ENCODE measurements at regions not wholly inside any gene's neighbourhood (a gene's known extent, or its start where the extent isn't known, plus 50 kb on each side); places are given as distances from the start of the nearest gene placed in this dataset.

DNA sequence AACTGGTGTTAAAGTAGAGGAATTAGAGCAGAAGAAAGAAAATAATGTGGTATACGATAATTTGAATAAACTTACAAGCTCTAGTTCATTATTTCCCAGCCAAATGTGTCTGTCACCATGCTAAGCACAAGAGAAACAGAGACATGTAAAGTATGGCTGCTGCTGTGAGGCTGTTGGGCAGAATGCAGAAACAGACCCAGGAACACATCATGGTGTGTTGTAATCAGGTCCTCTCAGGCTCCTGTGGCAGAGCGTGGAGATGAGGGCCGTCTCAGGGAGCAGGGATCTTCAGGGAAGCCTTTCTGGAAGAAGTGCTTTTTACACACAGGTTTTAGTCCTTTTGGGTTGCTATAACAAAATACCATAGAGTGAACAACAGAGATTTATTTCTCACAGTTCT lies 710.7 kb upstream of the SGCG start:
- H3K4me3 ChIP-seq = no peak overlapping the region
- H3K36me3 ChIP-seq = no peaks in the 10 kb centered on the region
- no peaks in the 10 kb centered on the region for H3K27me3 ChIP-seq
- no peaks in the 10 kb centered on the region for H3K9me3 ChIP-seq
- no peak overlapping the region for H3K27ac ChIP-seq
- H3K4me1 ChIP-seq = no peaks in the 10 kb centered on the region
- no peak for DNase-seq
- TF ChIP-seq, protein P1, sequence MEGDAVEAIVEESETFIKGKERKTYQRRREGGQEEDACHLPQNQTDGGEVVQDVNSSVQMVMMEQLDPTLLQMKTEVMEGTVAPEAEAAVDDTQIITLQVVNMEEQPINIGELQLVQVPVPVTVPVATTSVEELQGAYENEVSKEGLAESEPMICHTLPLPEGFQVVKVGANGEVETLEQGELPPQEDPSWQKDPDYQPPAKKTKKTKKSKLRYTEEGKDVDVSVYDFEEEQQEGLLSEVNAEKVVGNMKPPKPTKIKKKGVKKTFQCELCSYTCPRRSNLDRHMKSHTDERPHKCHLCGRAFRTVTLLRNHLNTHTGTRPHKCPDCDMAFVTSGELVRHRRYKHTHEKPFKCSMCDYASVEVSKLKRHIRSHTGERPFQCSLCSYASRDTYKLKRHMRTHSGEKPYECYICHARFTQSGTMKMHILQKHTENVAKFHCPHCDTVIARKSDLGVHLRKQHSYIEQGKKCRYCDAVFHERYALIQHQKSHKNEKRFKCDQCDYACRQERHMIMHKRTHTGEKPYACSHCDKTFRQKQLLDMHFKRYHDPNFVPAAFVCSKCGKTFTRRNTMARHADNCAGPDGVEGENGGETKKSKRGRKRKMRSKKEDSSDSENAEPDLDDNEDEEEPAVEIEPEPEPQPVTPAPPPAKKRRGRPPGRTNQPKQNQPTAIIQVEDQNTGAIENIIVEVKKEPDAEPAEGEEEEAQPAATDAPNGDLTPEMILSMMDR (IDR thresholded peaks at IDR 0.05) = no peak
- TF ChIP-seq POLR2A (IDR thresholded peaks at IDR 0.05) = no peak

DNA sequence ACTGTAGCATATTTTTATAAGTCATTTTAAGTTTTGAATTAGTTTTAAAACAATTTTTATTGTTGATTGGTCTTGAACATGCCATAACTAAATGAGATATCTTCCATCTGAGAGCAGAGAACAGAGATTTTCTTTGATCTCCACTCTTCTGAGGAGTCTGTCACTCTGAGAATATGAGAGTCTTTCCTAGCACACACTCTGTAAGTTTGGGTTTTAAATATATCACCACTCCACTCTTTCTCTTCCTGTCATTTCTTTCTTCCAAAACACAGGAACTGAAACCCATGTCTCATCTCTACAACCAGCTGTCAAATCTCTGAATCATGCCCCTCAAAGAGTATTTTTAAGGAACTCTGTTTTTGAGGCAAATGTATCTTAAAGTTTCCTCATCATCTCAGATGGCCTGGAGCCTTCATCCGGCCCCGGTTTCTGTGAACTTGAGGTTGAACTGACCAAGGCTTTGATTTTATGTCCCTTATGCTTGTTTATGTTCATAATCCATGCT lies 698.2 kb upstream of the SGCG start:
- TF ChIP-seq, protein P1 (IDR thresholded peaks at IDR 0.05) = no peak
- TF ChIP-seq POLR2A (IDR thresholded peaks at IDR 0.05) = no peak
- H3K9me3 ChIP-seq = no peaks in the 10 kb centered on the region
- H3K27me3 ChIP-seq = no peaks in the 10 kb centered on the region
- no peak for DNase-seq
- H3K4me1 ChIP-seq = no peaks in the 10 kb centered on the region
- no peak overlapping the region for H3K27ac ChIP-seq
- H3K36me3 ChIP-seq = no peaks in the 10 kb centered on the region
- H3K4me3 ChIP-seq = no peak overlapping the region

DNA sequence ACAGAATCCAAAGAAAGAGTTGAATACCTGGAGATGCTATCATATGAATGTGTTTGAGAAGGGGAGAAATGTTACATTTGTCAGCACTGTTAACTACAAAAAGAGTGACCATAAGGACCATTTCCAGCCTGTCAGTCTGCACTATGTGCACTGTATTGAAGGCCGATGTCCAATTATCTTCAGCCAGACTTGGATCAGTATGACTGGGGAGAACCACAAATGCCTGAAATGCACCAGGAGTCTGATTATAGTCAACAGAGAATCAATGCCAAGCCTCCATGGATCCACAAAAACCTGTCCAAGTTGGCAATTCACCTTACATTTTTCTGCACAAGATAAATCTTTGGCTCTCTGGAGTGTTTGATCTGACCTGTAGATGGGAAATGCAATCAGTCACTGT lies 697.5 kb upstream of the SGCG start:
- Histone ChIP-seq H3K4me3 (no peak overlapping the region), H3K27me3 (no peaks in the 10 kb centered on the region)
- no peak for DNase-seq

DNA sequence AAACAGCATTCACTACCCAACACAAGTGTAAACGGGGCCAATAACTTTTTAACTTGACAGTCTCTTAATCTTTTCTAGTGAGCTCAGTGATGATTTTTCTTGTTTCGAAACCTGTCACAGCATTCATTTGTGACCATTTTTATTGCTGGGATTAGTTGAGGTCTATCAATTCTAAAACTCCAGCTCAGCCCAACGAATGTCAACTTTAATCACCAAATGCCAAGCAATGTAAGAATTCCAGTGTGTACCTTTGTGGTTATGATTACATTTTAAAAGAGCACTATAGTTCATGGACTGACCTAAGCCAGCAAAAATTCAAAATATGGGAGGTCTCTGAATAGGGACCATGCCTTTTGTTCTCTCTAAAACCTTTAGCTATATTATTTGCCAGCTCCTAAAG lies 694.3 kb upstream of the SGCG start:
- no peak for TF ChIP-seq POLR2A (IDR thresholded peaks at IDR 0.05)
- TF ChIP-seq, protein P1 (IDR thresholded peaks at IDR 0.05) = no peak
- no peak for DNase-seq
- Histone ChIP-seq H3K4me3 (no peak overlapping the region), H3K4me1 (no peaks in the 10 kb centered on the region), H3K27ac (no peak overlapping the region), H3K36me3 (no peaks in the 10 kb centered on the region), H3K27me3 (no peaks in the 10 kb centered on the region), H3K9me3 (no peaks in the 10 kb centered on the region)

More for the DNA sequence above, 697.5 kb upstream of the SGCG start:
- Histone ChIP-seq H3K36me3 (no peaks in the 10 kb centered on the region), H3K27ac (no peak overlapping the region), H3K4me1 (no peaks in the 10 kb centered on the region), H3K9me3 (no peaks in the 10 kb centered on the region)
- TF ChIP-seq, protein P1 (IDR thresholded peaks at IDR 0.05) = no peak
- no peak for TF ChIP-seq POLR2A (IDR thresholded peaks at IDR 0.05)

DNA sequence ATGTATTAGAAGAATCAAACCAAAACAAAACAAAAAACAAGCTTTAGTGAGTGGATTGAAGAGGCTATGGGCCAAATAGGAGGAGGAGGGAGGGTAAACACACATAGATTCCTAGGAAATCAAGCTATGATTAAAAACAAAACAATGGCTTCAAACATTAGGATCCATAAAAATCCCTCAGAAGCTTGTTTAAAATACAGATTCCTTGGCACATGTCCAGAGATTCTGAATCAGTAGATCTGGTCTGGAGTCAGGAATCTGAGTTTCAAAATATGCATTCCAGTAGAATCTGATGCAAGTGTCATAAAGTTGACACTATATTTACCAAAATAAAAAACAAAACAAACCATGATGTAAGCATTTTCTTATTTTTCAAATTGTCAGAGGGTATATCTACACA lies 692.8 kb upstream of the SGCG start:
- Histone ChIP-seq H3K36me3 (no peaks in the 10 kb centered on the region), H3K27me3 (no peaks in the 10 kb centered on the region), H3K4me1 (no peaks in the 10 kb centered on the region), H3K4me3 (no peak overlapping the region), H3K27ac (no peak overlapping the region), H3K9me3 (no peaks in the 10 kb centered on the region)
- DNase-seq = no peak
- TF ChIP-seq, protein P1 (IDR thresholded peaks at IDR 0.05) = no peak
- no peak for TF ChIP-seq POLR2A (IDR thresholded peaks at IDR 0.05)

DNA sequence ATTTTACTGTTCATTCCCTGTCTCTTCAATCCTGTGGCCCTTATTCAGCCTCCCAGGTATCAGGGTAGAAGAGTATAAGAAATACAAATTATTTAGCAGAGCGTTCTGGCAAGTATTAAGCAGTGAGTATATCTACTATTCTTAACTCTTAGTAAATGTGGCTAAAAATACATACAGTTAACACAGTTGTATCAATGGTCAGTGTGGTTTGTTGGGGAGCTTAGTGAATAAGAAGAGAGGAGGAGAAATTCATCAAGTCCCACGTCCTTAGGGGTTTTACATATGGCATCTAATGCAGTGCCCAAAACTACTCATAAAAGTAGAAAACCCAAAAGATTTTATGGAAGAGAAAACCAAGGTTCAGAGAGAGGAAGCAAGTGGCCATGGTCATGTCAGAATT lies 691.0 kb upstream of the SGCG start:
- Histone ChIP-seq H3K9me3 (no peaks in the 10 kb centered on the region), H3K27ac (no peak overlapping the region), H3K27me3 (no peaks in the 10 kb centered on the region), H3K36me3 (no peaks in the 10 kb centered on the region), H3K4me3 (no peak overlapping the region), H3K4me1 (no peaks in the 10 kb centered on the region)
- TF ChIP-seq, protein P1 (IDR thresholded peaks at IDR 0.05) = no peak
- no peak for DNase-seq
